Skin of body (tissue), 2 donors: ENCODE measurements at regions not wholly inside any gene's neighbourhood (a gene's known extent, or its start where the extent isn't known, plus 50 kb on each side); places are given as distances from the start of the nearest gene placed in this dataset. TPM values are rescaled to one million over a fixed set of nuclear protein-coding genes. Genes with fewer than 3 reads are reported as not detected.
"Not testable (repeated sequence)": the region's sequence is repeated elsewhere in the genome, so short reads cannot be mapped to it uniquely, and the experiment has no call there.

ENCODE experiments used
- DNase-seq: peaks from one replicate; lab custom pipeline; 2025; lab: John Stamatoyannopoulos, UW
- small RNA-seq: library from RNA; depleted of rRNA; stranded (forward); fragments of <200 nt; gene quantifications from one replicate; pipeline ENCODE3, GENCODE V24; 2014; ENCODE audit warnings: low replicate concordance

DNA sequence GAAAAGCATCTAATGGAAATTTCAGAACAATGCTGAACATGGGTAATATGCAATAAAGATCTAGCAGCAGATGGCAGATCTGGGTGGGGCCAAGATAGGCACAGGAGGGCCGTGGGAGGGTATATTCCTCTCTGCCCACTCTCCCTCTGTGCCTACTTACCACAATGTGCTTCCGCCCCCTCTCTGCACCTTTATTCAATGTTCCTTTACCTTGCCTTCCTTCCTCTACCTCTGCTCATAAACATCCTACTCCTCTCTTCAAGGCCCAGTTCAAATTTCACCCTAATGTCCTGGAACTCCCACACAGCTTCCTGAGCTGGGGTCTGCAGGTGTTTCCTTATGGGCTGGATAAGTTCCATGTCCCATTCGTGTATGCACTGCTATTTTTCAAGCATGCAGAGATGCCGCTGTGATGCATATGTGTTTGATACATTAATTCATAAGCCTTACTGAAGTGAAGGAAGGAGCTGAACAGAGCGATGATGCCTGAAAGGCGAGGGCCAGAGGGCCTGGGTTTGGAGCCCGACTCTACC lies 65.6 kb upstream of the EDEM3 start:
- DNase-seq, result no peak

DNA sequence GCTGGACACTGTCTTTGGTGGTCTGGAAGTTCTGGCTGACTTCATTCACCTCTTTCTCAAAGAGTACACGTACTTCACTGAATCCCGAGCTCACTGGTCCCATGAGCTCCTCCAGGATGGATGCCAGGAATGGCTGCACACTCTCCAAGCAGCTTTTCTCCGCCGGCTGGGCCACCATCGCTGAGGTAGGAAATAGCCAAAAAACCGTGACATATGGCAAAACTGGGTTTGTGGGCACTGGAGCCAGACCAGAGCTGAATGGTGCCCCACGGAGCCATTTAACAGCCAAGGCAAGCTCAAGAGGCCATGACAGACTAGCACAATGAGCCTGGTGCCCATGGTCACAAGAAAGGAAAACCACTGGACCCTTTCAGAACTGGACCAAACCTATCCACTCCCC lies 64.0 kb upstream of the EDEM3 start:
- no peak for DNase-seq

DNA sequence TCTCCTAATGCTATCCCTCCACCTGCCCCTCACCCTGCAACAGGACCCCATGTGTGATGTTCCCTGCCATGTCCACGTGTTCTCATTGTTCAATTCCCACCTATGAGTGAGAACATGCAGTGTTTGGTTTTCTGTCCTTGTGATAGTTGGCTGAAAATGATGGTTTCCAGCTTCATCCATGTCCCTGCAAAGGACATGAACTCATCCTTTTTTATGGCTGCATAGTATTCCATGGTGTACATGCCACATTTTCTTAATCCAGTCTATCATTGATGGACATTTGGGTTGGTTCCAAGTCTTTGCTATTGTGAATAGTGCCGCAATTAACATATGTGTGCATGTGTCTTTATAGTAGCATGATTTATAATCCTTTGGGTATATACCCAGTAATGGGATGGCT lies 62.3 kb upstream of the EDEM3 start:
- DNase-seq, result not testable (repeated sequence)

DNA sequence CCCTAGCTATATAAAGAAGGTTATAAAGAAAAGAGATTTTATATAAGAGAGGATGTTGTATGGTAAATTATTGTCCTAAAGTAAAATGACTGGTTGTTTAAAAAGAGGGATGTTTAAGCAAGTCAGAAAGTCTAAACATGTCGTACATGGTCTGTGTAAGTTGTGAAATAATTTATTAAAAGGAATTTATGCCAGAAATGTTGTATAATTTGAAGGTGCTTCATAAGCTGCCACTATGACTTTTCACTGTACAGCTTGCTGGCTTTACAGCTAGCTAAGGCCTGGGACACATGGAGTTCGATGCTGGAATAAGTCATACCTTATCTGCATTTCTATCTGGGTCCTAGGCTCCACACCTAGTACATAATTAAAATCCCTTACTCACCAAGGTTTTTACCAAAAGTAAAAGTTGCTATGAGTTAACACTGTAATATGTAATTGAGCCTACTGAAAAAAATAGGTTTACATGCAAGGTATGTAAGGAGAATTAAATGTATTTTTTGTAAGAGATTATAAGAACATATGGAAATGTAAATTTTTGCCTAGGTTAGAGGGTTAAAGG lies 59.0 kb upstream of the EDEM3 start:
- no peak for DNase-seq

DNA sequence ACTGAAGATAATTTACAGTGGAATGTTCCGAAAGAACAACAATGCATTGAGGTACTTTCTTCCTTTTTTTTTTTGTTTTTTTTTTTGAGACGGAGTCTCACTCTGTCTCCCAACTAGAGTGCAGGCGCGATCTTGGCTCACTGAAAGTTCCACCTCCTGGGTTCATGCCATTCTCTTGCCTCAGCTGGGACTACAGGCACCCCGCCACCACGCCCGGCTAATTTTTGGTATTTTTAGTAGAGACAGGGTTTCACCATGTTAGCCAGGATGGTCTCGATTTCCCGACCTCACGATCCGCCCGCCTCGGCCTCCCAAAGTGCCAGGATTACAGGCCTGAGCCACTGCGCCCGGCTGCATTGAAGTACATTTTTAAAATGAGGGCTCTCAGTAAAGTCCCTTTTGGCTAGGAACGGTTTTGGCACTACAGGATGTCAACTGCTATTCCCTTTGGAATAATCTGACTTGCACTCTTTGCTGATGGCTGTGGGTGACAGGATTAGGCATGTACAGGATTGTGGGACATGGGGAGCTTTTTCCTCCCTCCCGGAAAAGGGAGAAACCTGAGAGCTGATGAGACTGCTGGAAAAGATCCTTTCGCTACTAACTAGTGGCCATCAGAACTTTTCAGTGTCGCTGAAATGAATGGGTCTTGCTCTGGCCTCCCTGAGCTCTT lies 56.9 kb upstream of the EDEM3 start:
- no peak for DNase-seq

DNA sequence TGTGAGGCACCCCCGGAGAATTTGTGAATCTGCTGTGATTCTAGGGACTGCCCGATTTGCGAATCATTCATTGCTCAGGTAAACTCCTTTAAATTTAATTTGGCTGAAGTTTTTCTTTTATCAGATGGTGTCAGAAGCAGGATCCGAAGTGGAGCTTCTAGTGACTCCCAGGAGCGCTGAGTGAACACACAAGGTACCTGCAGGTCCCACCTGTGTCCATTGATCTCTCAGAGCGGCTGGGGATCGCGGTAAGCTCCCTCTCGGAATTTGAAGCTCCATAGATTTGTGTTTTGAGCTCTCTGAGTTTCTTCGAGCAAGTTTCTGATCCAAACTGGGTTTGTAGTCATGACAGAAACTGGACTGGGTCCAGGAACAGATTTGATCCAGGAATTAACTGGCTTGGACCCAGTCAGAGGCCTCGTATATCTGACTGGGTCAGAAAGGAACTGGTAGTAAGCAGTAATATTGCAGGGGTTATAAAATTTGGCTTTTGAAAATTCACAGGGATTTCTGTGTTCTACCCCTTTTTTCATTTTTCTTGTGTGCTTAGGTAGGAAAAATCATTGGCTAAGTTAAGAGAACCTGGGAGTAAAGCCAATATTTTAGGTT lies 56.2 kb upstream of the EDEM3 start:
- DNase-seq, result no peak

DNA sequence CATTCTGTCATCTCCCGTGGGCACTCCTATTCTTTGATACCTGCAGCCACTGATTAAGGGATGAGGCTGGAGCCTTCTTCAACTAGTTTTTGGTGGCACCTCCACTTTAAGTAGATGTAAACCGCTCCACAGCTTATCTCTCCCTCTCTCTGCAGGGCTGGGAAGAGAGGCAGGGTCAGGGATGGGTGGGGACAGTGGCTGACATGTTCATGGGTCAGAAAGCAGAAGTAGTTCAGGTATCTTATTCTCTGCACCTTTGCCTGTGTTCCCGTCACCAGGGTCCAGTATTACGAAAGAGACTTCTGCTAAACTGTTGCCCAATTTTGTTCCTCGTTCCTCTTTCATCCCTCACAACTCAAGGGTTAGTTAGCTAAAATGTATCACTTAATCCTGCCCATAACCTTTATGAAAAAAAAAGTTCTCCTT lies 51.7 kb upstream of the EDEM3 start:
- DNase-seq, result no peak

DNA sequence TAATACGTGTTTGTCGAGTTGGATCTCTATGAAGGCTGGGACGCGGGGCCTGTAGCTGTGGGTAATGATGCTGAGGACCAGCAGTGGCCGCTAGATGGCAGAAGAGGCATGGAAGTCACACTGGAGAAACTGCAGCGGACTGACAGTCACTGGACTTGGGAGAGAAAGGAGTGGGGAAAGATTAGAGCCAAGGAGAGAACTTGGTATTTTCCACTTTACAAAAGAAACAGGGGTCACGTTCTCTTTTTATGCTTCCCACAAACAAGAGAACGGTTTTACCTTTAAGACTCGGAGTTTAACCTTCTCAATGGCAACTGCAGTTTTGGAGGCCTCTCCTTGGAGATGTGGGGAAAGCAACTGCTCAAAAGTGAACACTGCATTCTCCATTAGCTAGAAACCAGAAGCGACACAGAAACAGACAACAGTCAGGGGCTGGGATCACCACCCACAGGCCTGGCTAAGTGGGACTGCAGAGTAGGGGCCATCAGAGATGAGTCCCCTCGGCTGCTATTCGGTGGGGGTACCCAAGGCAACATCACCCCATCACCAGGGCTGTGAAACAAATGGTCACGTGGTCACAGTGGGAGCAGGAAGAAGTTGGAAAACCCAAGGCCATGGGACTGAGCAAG lies 51.1 kb upstream of the EDEM3 start:
- DNase-seq, result peak; percentile 81

Small RNA genes in the stretch of these regions (small RNA-seq; reads per million reads assigned to genes)
- gene RNU7-13P, result not detected
